Neural progenitor cell (in vitro differentiated cells): ENCODE measurements at regions not wholly inside any gene's neighbourhood (a gene's known extent, or its start where the extent isn't known, plus 50 kb on each side); places are given as distances from the start of the nearest gene placed in this dataset.

Experiments
- DNase-seq: peaks from one replicate; pipeline ENCODE4 v3.0.0-alpha.2; 2016; ENCODE audit warnings: low spot score
- H2AFZ ChIP-seq: fragments of 200-600 bp; sonication (generic); replicated peaks from 2 replicates; pipeline ENCODE4 v1.6.1; 2016; ENCODE audit warnings: antibody characterized with exemption
- H3F3A ChIP-seq: fragments of 200-600 bp; sonication (generic); 2 replicates; pipeline ENCODE4 v1.6.1; 2016; ENCODE audit warnings: antibody characterized with exemption, low read depth
- H3K27ac ChIP-seq: fragments of 200-600 bp; sonication (generic); 2 replicates; pipeline ENCODE4 v1.5.1; 2016; ENCODE audit warnings: mild to moderate bottlenecking
- H3K27me3 ChIP-seq: fragments of 200-600 bp; sonication (generic); 2 replicates; pipeline ENCODE4 v1.6.1; 2016; ENCODE audit warnings: mild to moderate bottlenecking, moderate library complexity
- H3K36me3 ChIP-seq: fragments of 200-600 bp; sonication (generic); 2 replicates; pipeline ENCODE4 v1.5.1; 2016
- H3K4me1 ChIP-seq: fragments of 200-600 bp; sonication (generic); 2 replicates; pipeline ENCODE4 v1.6.1; 2016; ENCODE audit warnings: mixed run types
- H3K4me2 ChIP-seq: fragments of 200-600 bp; sonication (generic); 2 replicates; pipeline ENCODE4 v1.6.1; 2016
- H3K4me3 ChIP-seq: fragments of 200-600 bp; sonication (generic); 2 replicates; pipeline ENCODE4 v1.5.1; 2016
- H3K79me2 ChIP-seq: fragments of 200-600 bp; sonication (generic); 2 replicates; pipeline ENCODE4 v1.6.1; 2016; ENCODE audit warnings: low read depth
- H3K9ac ChIP-seq: fragments of 200-600 bp; sonication (generic); 2 replicates; pipeline ENCODE4 v1.6.1; 2016
- H3K9me3 ChIP-seq: fragments of 200-600 bp; sonication (generic); 2 replicates; pipeline ENCODE4 v1.5.1; 2016; ENCODE audit warnings: low read depth
- H4K20me1 ChIP-seq: fragments of 200-600 bp; sonication (generic); 2 replicates; pipeline ENCODE4 v1.6.1; 2016; ENCODE audit warnings: low read depth
- H3K27ac Mint-ChIP-seq: 3 replicates; pipeline ENCODE4 v1.8.0; 2021; ENCODE audit warnings: mixed read lengths
- H3K27me3 Mint-ChIP-seq: 2 replicates; pipeline ENCODE4 v1.8.0; 2022; ENCODE audit warnings: low read depth, mild to moderate bottlenecking, inconsistent platforms, moderate library complexity, mixed read lengths; ENCODE audit not compliant: insufficient read depth
- H3K36me3 Mint-ChIP-seq: 3 replicates; pipeline ENCODE4 v1.8.0; 2021; ENCODE audit warnings: mixed read lengths
- H3K4me1 Mint-ChIP-seq: 3 replicates; pipeline ENCODE4 v1.8.0; 2021; ENCODE audit warnings: mixed read lengths
- H3K4me3 Mint-ChIP-seq: 3 replicates; pipeline ENCODE4 v1.8.0; 2021; ENCODE audit warnings: mild to moderate bottlenecking, moderate library complexity, mixed read lengths
- H3K9me3 Mint-ChIP-seq: 3 replicates; pipeline ENCODE4 v1.8.0; 2020; ENCODE audit warnings: mixed read lengths
- EZH2 ChIP-seq: fragments of 200-600 bp; sonication (generic); IDR thresholded peaks from 2 replicates; pipeline ENCODE4 v1.6.1; 2017; ENCODE audit warnings: antibody characterized with exemption, mild to moderate bottlenecking, moderate library complexity
- EZH2phosphoT487 ChIP-seq: fragments of 200-600 bp; sonication (generic); IDR thresholded peaks from 2 replicates; pipeline ENCODE4 v1.6.1; 2017; ENCODE audit warnings: antibody characterized with exemption
- TF ChIP-seq, protein P1 (sequence below): fragments of 200-600 bp; sonication (generic); IDR thresholded peaks from 2 replicates; pipeline ENCODE4 v1.5.1; 2017; ENCODE audit warnings: antibody characterized with exemption, mild to moderate bottlenecking

DNA sequence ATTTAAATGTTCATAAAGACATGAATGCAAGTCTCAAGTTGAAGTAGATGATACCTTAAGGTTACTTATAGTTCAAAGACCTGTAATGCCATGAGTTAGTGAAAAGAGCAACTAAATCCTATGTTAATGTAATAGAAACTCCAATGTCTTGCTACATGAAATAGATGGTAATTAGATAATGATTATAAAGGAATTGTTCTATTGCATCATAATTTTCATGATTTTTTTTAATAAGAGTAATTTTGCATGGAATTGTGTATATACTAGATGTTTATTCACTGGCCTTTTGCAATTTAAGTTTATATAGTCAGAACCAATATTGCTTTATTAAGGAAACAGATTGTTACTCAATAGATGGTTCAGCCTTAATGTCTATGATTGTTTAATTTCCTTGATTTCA, 115.5 kb upstream of the SYT10 start:
- Mint-ChIP-seq H3K27ac (no peak overlapping the region), H3K4me3 (no peak overlapping the region), H3K36me3 (no peaks in the 10 kb centered on the region), H3K4me1 (no peaks in the 10 kb centered on the region), H3K27me3 (no peaks in the 10 kb centered on the region), H3K9me3 (peaks cover 16% of the 10 kb centered on the region)
- no peak overlapping the region for H2AFZ ChIP-seq
- no peak for DNase-seq
- no peaks in the 10 kb centered on the region for H3F3A ChIP-seq
- peaks cover 8% of the 10 kb centered on the region for H3K9me3 ChIP-seq
- H3K27me3 ChIP-seq, result no peaks in the 10 kb centered on the region
- H3K27ac ChIP-seq, result no peak overlapping the region
- no peak overlapping the region for H3K4me2 ChIP-seq
- no peak overlapping the region for H3K9ac ChIP-seq
- H3K79me2 ChIP-seq, result no peaks in the 10 kb centered on the region
- no peaks in the 10 kb centered on the region for H3K4me1 ChIP-seq
- no peaks in the 10 kb centered on the region for H3K36me3 ChIP-seq
- TF ChIP-seq, protein P1, sequence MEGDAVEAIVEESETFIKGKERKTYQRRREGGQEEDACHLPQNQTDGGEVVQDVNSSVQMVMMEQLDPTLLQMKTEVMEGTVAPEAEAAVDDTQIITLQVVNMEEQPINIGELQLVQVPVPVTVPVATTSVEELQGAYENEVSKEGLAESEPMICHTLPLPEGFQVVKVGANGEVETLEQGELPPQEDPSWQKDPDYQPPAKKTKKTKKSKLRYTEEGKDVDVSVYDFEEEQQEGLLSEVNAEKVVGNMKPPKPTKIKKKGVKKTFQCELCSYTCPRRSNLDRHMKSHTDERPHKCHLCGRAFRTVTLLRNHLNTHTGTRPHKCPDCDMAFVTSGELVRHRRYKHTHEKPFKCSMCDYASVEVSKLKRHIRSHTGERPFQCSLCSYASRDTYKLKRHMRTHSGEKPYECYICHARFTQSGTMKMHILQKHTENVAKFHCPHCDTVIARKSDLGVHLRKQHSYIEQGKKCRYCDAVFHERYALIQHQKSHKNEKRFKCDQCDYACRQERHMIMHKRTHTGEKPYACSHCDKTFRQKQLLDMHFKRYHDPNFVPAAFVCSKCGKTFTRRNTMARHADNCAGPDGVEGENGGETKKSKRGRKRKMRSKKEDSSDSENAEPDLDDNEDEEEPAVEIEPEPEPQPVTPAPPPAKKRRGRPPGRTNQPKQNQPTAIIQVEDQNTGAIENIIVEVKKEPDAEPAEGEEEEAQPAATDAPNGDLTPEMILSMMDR, result no peak
- TF ChIP-seq EZH2 (no peak), EZH2phosphoT487 (no peak)
- H4K20me1 ChIP-seq, result no peaks in the 10 kb centered on the region
- no peak overlapping the region for H3K4me3 ChIP-seq

DNA sequence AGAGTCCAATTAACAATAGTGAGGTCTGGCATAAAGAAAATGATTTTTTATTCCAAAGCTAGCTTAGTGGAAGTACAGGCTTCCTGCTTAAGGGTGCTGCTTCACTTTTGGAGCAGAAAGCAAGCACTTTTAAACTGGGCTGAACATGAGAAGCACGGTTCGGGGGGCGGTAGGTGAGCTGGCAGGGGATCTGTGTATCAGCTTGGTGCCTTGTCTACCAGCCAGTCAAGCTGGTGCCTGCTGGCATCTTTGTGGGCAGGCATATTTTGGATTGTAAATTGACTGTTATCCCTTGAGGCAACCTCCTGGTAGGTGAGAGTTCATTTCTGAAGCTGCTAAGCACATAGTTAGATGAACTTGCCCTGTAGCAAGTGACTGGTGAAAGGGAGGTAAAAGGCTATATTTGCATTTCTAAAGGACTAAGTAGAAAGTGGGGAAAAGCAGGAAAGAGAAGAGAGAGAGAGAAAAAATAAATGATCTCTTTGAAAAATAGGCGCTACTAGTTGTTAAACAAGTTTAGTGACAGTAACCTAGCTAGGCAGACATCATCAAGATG, 121.1 kb upstream of the SYT10 start:
- no peak for DNase-seq

DNA sequence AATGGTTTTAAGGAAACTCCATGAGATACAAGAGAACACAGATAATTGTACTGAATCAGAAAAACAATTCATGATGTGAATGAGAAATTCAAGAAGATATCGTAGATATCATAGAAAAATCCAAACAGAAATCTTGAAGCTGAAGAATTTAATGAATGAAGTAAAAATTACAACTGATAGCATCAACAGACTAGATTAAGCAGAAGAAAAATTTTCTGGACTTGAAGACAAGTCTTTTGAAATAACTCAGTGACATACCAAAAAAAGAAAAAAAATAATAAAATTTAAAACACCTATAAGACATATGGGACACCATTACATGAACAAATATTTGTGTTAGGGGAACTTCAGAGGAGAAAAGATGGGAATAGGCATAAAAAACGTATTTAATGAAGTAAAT, 122.8 kb upstream of the SYT10 start:
- Histone ChIP-seq H3K9me3 (no peaks in the 10 kb centered on the region), H3K27ac (no peak overlapping the region), H3K9ac (no peak overlapping the region), H3K4me3 (no peak overlapping the region), H3K36me3 (no peaks in the 10 kb centered on the region), H3F3A (no peaks in the 10 kb centered on the region), H3K4me1 (no peaks in the 10 kb centered on the region), H2AFZ (no peak overlapping the region), H3K4me2 (no peak overlapping the region), H4K20me1 (no peaks in the 10 kb centered on the region), H3K27me3 (no peaks in the 10 kb centered on the region), H3K79me2 (no peaks in the 10 kb centered on the region)
- H3K36me3 Mint-ChIP-seq, result peaks cover 3% of the 10 kb centered on the region
- H3K4me3 Mint-ChIP-seq, result no peak overlapping the region
- DNase-seq, result no peak
- H3K27ac Mint-ChIP-seq, result no peak overlapping the region
- no peaks in the 10 kb centered on the region for H3K27me3 Mint-ChIP-seq
- TF ChIP-seq EZH2 (no peak), EZH2phosphoT487 (no peak)
- TF ChIP-seq, protein P1, result no peak
- peaks cover 8% of the 10 kb centered on the region for H3K9me3 Mint-ChIP-seq
- H3K4me1 Mint-ChIP-seq, result no peaks in the 10 kb centered on the region

More for the DNA sequence above, 121.1 kb upstream of the SYT10 start:
- Histone ChIP-seq H3K79me2 (no peaks in the 10 kb centered on the region), H3K4me3 (no peak overlapping the region), H3K9ac (no peak overlapping the region), H3K36me3 (no peaks in the 10 kb centered on the region), H3K9me3 (no peaks in the 10 kb centered on the region), H3K27ac (no peak overlapping the region), H3K27me3 (no peaks in the 10 kb centered on the region), H3F3A (no peaks in the 10 kb centered on the region), H4K20me1 (no peaks in the 10 kb centered on the region), H3K4me2 (no peak overlapping the region), H3K4me1 (no peaks in the 10 kb centered on the region), H2AFZ (no peak overlapping the region)
- Mint-ChIP-seq H3K4me1 (no peaks in the 10 kb centered on the region), H3K27ac (no peak overlapping the region), H3K36me3 (peaks cover 3% of the 10 kb centered on the region), H3K9me3 (peaks cover 8% of the 10 kb centered on the region), H3K27me3 (no peaks in the 10 kb centered on the region), H3K4me3 (no peak overlapping the region)
- TF ChIP-seq EZH2phosphoT487 (no peak), EZH2 (no peak)
- TF ChIP-seq, protein P1, result no peak
